K562 (cell line): ENCODE measurements at regions not wholly inside any gene's neighbourhood (a gene's known extent, or its start where the extent isn't known, plus 50 kb on each side); places are given as distances from the start of the nearest gene placed in this dataset.

ENCODE experiments used
- CTCF ChIP-seq, 3 experiments: IDR thresholded peaks in 2 of 3; conservative IDR thresholded peaks in 1 of 3; 2 replicates each; pipeline ENCODE4 v1.5.1; 2011 to 2012; ENCODE audit warnings: low read length in 3 of 3, mild to moderate bottlenecking in 3 of 3, control low read depth in 2 of 3, improper control_type of control experiment in 1 of 3, inconsistent platforms in 1 of 3, low read depth in 1 of 3, mixed read lengths in 1 of 3, moderate library complexity in 1 of 3; ENCODE audit not compliant: insufficient read depth in 2 of 3
- EHMT2 ChIP-seq: fragments of 450-650 bp; IDR thresholded peaks from 2 replicates; pipeline ENCODE4 v1.6.1; 2018; ENCODE audit warnings: antibody characterized with exemption
- FOS ChIP-seq: IDR thresholded peaks from 3 replicates; pipeline ENCODE4 v1.6.1; 2011; ENCODE audit not compliant: insufficient read length; ENCODE audit errors: extremely low read depth
- JUN ChIP-seq, 2 experiments: sonication (generic) in 1 of 2; formaldehyde crosslinking in 1 of 2; IDR thresholded peaks; 2 replicates each; pipeline versions ENCODE4 v1.6.1 to v1.8.0; 2012 to 2022; ENCODE audit warnings: borderline replicate concordance in 2 of 2, mild to moderate bottlenecking in 2 of 2, improper control_type of control experiment in 1 of 2, low read depth in 1 of 2, low read length in 1 of 2, missing genetic modification reagents in 1 of 2

GRCh38 chr5:89273289-89273688 lies 390.3 kb upstream of the MEF2C start:
- TF ChIP-seq EHMT2 (0 out of 2 replicates have a peak, but pooled peaks have one; percentile 22), FOS (no peak), CTCF (IDR thresholded peaks at IDR 0.05 in 2 of 3, conservative IDR thresholded peaks at IDR 0.05 in 1 of 3; ENCODE audit: insufficient read depth in 2 of 3, low read depth in 1 of 3, low read length in 3 of 3) (no peak), JUN (IDR thresholded peaks at IDR 0.05; ENCODE audit: borderline replicate concordance, low read depth, low read length) (no peak), JUN (CRISPR knock-in tag; IDR thresholded peaks at IDR 0.05; ENCODE audit: borderline replicate concordance) (no peak)
